GM11168 (cell line): ENCODE measurements at regions not wholly inside any gene's neighbourhood (a gene's known extent, or its start where the extent isn't known, plus 50 kb on each side); places are given as distances from the start of the nearest gene placed in this dataset.

ENCODE experiments used
- in situ Hi-C: fragments of 300-500 bp; cut with MboI; formaldehyde crosslinking; loops from one replicate; pipeline ENCODE4 v1.12.0; 2022; ENCODE audit warnings: low sequenced_read_pairs; ENCODE audit not compliant: unreplicated experiment

GRCh38 chr18:56327191-56327885 is 311.1 kb downstream of the TXNL1 start:
- in situ Hi-C loops: no loop called here

- in situ Hi-C loops: no loop called here
Observed at GRCh38 chr18:56326336-56327072, 311.9 kb downstream of the TXNL1 start.

- in situ Hi-C loops: no loop called here
Observed at GRCh38 chr18:56323673-56324072, 314.7 kb downstream of the TXNL1 start.

- in situ Hi-C loops: no loop called here
Observed at GRCh38 chr18:56322406-56322805, 316.0 kb downstream of the TXNL1 start.

- in situ Hi-C loops: no loop called here
Observed at GRCh38 chr18:56321470-56321869, 316.9 kb downstream of the TXNL1 start.

GRCh38 chr18:56319953-56320352 is 318.4 kb downstream of the TXNL1 start:
- in situ Hi-C loops: no loop called here

- in situ Hi-C loops: no loop called here
Observed at GRCh38 chr18:56316727-56317126, 321.7 kb downstream of the TXNL1 start.

GRCh38 chr18:56315363-56315762 is 323.0 kb downstream of the TXNL1 start:
- in situ Hi-C loops: no loop called here

GRCh38 chr18:56314396-56314795 is 324.0 kb downstream of the TXNL1 start:
- in situ Hi-C loops: no loop called here

GRCh38 chr18:56312551-56313335 is 325.6 kb downstream of the TXNL1 start:
- in situ Hi-C loops: no loop called here

- in situ Hi-C loops: no loop called here
Observed at GRCh38 chr18:56309104-56309503, 329.3 kb downstream of the TXNL1 start.

GRCh38 chr18:56307354-56308170 is 330.8 kb downstream of the TXNL1 start:
- in situ Hi-C loops: no loop called here

- in situ Hi-C loops: no loop called here
Observed at GRCh38 chr18:56306797-56307196, 331.6 kb downstream of the TXNL1 start.

GRCh38 chr18:56305583-56305982 is 332.8 kb downstream of the TXNL1 start:
- in situ Hi-C loops: no loop called here

- in situ Hi-C loops: no loop called here
Observed at GRCh38 chr18:56302156-56302555, 336.2 kb downstream of the TXNL1 start.

GRCh38 chr18:56299740-56300139 is 338.7 kb downstream of the TXNL1 start:
- in situ Hi-C loops: no loop called here

GRCh38 chr18:56298935-56299334 is 339.5 kb downstream of the TXNL1 start:
- in situ Hi-C loops: no loop called here

GRCh38 chr18:56296381-56296780 is 342.0 kb downstream of the TXNL1 start:
- in situ Hi-C loops: no loop called here

GRCh38 chr18:56294484-56295183 is 343.8 kb downstream of the TXNL1 start:
- in situ Hi-C loops: no loop called here

- in situ Hi-C loops: no loop called here
Observed at GRCh38 chr18:56291294-56291693, 347.1 kb downstream of the TXNL1 start.
